HG02798 (cell line): ENCODE measurements at regions not wholly inside any gene's neighbourhood (a gene's known extent, or its start where the extent isn't known, plus 50 kb on each side); places are given as distances from the start of the nearest gene placed in this dataset.
"Not testable (repeated sequence)": the region's sequence is repeated elsewhere in the genome, so short reads cannot be mapped to it uniquely, and the experiment has no call there.

Experiments used
- ATAC-seq: cut with Tn5 transposase; IDR thresholded peaks from one replicate; pipeline ENCODE4 v1.9.1; 2021; ENCODE audit warnings: mild to moderate bottlenecking; ENCODE audit not compliant: unreplicated experiment, poor library complexity

- ATAC-seq = no peak
Observed at GRCh38 chr7:20514364-20514763, 101.1 kb upstream of the ABCB5 start.

- no peak for ATAC-seq
Observed at GRCh38 chr7:20519645-20520044, 95.8 kb upstream of the ABCB5 start.

- ATAC-seq = no peak
Observed at GRCh38 chr7:20520530-20520929, 94.9 kb upstream of the ABCB5 start.

- ATAC-seq = no peak
Observed at GRCh38 chr7:20521243-20521642, 94.2 kb upstream of the ABCB5 start.

- ATAC-seq = no peak
Observed at GRCh38 chr7:20529260-20529659, 86.2 kb upstream of the ABCB5 start.

- ATAC-seq = no peak
Observed at GRCh38 chr7:20532890-20533289, 82.6 kb upstream of the ABCB5 start.

GRCh38 chr7:20534543-20534942 is 80.9 kb upstream of the ABCB5 start:
- ATAC-seq = no peak

GRCh38 chr7:20535541-20535940 is 79.9 kb upstream of the ABCB5 start:
- ATAC-seq = no peak

GRCh38 chr7:20539201-20539600 is 76.3 kb upstream of the ABCB5 start:
- no peak for ATAC-seq

- ATAC-seq = peak; percentile 57
Observed at GRCh38 chr7:20541608-20542349, 73.7 kb upstream of the ABCB5 start.

GRCh38 chr7:20542594-20542993 is 72.9 kb upstream of the ABCB5 start:
- no peak for ATAC-seq

- no peak for ATAC-seq
Observed at GRCh38 chr7:20543500-20543899, 72.0 kb upstream of the ABCB5 start.

- no peak for ATAC-seq
Observed at GRCh38 chr7:20545016-20545415, 70.5 kb upstream of the ABCB5 start.

- ATAC-seq = not testable (repeated sequence)
Observed at GRCh38 chr7:20546958-20547357, 68.5 kb upstream of the ABCB5 start.

- ATAC-seq = no peak
Observed at GRCh38 chr7:20554072-20554471, 61.4 kb upstream of the ABCB5 start.

GRCh38 chr7:20556091-20556490 is 59.4 kb upstream of the ABCB5 start:
- ATAC-seq = no peak

GRCh38 chr7:20557116-20557515 is 58.4 kb upstream of the ABCB5 start:
- no peak for ATAC-seq

- no peak for ATAC-seq
Observed at GRCh38 chr7:20558963-20559716, 56.3 kb upstream of the ABCB5 start.

GRCh38 chr7:20559883-20560282 is 55.6 kb upstream of the ABCB5 start:
- ATAC-seq = no peak

- no peak for ATAC-seq
Observed at GRCh38 chr7:20560325-20561180, 54.9 kb upstream of the ABCB5 start.

- ATAC-seq = no peak
Observed at GRCh38 chr7:20561466-20561865, 54.0 kb upstream of the ABCB5 start.
